ENCODE measurements at regions not wholly inside any gene's neighbourhood (a gene's known extent, or its start where the extent isn't known, plus 50 kb on each side); places are given as distances from the start of the nearest gene placed in this dataset.

DNA sequence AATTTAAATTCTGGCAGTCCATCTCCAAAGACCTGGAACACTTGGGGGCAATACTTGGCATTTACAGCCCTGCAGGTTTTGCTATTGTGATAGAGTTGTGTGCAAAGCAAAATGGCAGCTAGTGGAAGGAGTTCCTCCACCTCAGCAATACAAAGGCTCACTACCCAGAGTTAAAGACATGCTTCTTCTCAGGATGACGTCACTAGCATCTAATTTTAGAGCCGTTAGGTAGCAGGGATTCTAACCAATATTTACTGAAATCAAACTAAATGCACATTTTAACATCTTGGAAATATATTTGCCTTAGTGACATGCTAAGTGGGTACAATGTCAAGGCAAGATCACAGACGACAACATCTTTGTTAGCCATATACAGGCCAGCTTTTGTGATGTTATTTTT, 261.6 kb downstream of the MAN2A1 start:
- Mint-ChIP-seq H3K27ac (no peak overlapping the region), H3K27me3 (peaks cover 0 to 10% of the 10 kb centered on the region in 2 donors), H3K9me3 (no peaks in the 10 kb centered on the region), H3K4me1 (ENCODE audit: low read depth in 2 of 2) (no peaks in the 10 kb centered on the region), H3K4me3 (no peak overlapping the region), H3K36me3 (no peaks in the 10 kb centered on the region)
- DNase-seq (ENCODE audit: low spot score): no peak
- no peak for ATAC-seq

DNA sequence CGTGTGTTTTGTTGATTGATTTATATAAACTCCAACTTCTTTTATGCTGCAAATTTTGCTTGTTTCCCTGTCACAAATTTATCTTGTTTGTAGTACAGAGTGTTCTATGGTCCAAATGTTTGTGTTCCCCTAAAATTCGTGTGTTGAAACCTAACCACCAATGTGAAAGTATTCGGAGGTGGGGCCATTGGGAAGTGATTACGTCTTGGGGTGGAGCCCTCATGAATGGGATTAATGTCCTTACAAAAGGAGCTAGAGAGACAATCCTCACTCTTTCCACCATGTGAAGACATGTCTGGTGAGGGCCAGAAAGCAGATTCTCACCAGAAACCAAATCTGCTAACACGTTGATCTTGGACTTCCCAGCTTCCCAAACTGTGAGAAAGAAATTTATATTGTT, 262.0 kb downstream of the MAN2A1 start:
- Mint-ChIP-seq H3K27ac (no peak overlapping the region), H3K4me3 (no peak overlapping the region), H3K4me1 (ENCODE audit: low read depth in 2 of 2) (no peaks in the 10 kb centered on the region), H3K9me3 (no peaks in the 10 kb centered on the region), H3K27me3 (peaks cover 0 to 7% of the 10 kb centered on the region in 2 donors), H3K36me3 (no peaks in the 10 kb centered on the region)
- ATAC-seq (no peak), DNase-seq (ENCODE audit: low spot score) (no peak)

DNA sequence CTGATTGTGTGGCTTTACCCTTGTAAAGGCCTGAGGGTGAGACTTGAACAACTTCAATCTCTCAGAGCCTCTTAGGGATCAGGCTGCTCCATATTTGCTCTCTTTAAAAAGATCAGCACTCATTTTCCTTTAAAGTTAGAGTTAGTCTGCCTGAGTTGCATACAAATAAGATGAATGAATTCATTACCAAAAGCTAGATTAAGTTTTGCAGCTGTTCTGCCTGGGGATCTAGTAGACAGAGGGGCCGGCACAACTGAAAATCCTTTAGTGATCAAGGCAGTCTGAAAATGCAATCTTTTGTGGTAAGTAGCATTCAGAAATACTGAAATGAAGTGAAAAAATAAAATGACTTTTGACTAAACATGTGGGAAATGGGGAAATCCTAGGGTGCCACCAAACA, 264.0 kb downstream of the MAN2A1 start:
- H3K4me1 Mint-ChIP-seq (ENCODE audit: low read depth in 2 of 2): no peaks in the 10 kb centered on the region
- no peaks in the 10 kb centered on the region for H3K9me3 Mint-ChIP-seq
- H3K36me3 Mint-ChIP-seq: no peaks in the 10 kb centered on the region
- ATAC-seq (no peak), DNase-seq (ENCODE audit: low spot score) (no peak)
- peaks cover 6 to 9% of the 10 kb centered on the region in 2 donors for H3K27me3 Mint-ChIP-seq
- no peak overlapping the region for H3K4me3 Mint-ChIP-seq
- no peak overlapping the region for H3K27ac Mint-ChIP-seq

DNA sequence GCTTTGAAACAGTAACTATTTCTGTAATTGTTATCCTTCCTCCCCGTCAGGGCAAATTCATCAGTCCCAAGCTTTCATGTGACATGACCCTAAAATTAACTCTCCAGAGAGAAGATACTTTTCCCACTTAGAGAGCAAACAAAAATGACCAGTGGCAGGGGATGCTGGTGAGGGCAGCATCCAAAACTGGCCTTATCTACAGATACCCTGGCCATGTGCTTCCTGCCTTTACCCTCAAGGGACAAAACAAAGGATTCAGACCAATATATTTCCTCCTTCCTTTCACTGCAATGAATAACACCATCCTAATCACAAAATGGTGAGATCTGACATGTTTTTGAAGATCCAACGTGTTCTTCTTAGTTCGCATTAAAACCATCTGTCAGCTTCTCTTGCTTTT, 267.2 kb downstream of the MAN2A1 start:
- Mint-ChIP-seq H3K27me3 (peaks cover 8 to 9% of the 10 kb centered on the region in 2 donors), H3K4me3 (no peak overlapping the region), H3K4me1 (ENCODE audit: low read depth in 2 of 2) (no peaks in the 10 kb centered on the region), H3K9me3 (no peaks in the 10 kb centered on the region), H3K27ac (no peak overlapping the region), H3K36me3 (no peaks in the 10 kb centered on the region)
- ATAC-seq: no peak
- no peak for DNase-seq (ENCODE audit: low spot score)

DNA sequence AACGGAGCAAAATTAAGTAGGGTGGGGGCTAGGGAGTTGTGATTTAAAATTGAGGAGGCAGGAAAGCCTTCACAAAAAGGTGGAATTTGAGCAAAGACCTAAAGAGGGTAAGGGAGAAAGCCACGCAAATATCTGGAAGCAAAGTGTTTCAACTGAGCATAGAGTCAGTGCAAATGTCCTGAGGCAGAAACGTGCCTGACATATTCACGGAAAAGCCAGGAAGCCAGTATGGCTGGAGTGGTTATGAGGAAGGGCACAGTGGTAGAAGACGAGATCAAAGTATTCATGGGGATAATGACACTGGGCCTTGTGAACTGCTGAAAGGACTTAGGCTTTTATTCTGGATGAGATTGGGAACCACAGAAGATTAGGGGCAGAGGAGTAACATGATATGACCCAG, 268.4 kb downstream of the MAN2A1 start:
- peaks cover 8 to 9% of the 10 kb centered on the region in 2 donors for H3K27me3 Mint-ChIP-seq
- H3K4me3 Mint-ChIP-seq: no peak overlapping the region
- no peak overlapping the region for H3K27ac Mint-ChIP-seq
- DNase-seq (ENCODE audit: low spot score) (no peak), ATAC-seq (no peak)
- H3K9me3 Mint-ChIP-seq: no peaks in the 10 kb centered on the region
- H3K4me1 Mint-ChIP-seq (ENCODE audit: low read depth in 2 of 2): peaks cover 0 to 5% of the 10 kb centered on the region in 2 donors
- no peaks in the 10 kb centered on the region for H3K36me3 Mint-ChIP-seq

DNA sequence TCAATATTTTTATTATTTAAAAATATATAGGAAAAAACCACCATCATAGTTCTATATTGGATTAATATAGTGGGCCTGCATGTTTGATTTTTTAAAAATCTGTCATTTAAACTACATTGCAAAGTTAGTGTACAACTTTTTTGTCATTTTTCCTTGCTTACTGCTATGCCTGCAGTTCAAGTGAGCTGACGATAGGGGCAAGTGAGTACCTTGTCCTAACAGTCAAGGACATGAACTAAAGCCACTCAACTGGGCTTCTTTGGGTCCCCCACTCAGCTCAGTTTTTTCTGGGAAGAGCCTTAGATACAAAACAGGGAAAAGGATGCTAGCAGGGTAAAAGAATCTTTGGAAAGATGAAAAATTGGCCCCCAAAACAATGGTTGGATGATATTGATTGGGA, 269.9 kb downstream of the MAN2A1 start:
- Mint-ChIP-seq H3K27me3 (peaks cover 9 to 10% of the 10 kb centered on the region in 2 donors), H3K27ac (no peak overlapping the region), H3K4me3 (no peak overlapping the region), H3K36me3 (no peaks in the 10 kb centered on the region), H3K9me3 (no peaks in the 10 kb centered on the region), H3K4me1 (ENCODE audit: low read depth in 2 of 2) (peaks cover 0 to 9% of the 10 kb centered on the region in 2 donors)
- no peak for ATAC-seq
- no peak for DNase-seq (ENCODE audit: low spot score)

DNA sequence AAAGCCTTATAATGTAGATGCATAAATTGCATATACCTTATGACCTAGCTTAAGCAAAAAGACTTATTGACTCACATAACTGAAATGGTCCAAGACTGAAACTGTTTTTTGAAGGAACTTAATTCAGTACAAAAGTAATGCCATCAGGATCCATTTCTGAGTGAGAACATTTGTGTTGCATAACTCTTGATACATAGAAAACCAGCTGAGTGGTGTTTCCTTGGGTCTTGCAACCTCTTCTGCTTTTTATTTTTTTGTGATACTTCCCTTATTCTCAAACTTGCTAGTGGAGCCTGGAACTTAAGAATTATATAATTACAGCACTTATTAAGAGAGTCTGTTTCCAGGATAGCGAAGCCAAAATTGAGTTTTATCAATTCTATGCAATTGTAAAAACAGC, 272.0 kb downstream of the MAN2A1 start:
- peaks cover 9 to 11% of the 10 kb centered on the region in 2 donors for H3K27me3 Mint-ChIP-seq
- no peak for ATAC-seq
- H3K27ac Mint-ChIP-seq: no peak overlapping the region
- peaks cover 0 to 9% of the 10 kb centered on the region in 2 donors for H3K4me1 Mint-ChIP-seq (ENCODE audit: low read depth in 2 of 2)
- DNase-seq (ENCODE audit: low spot score): no peak
- no peak overlapping the region for H3K4me3 Mint-ChIP-seq
- no peaks in the 10 kb centered on the region for H3K36me3 Mint-ChIP-seq
- H3K9me3 Mint-ChIP-seq: no peaks in the 10 kb centered on the region

DNA sequence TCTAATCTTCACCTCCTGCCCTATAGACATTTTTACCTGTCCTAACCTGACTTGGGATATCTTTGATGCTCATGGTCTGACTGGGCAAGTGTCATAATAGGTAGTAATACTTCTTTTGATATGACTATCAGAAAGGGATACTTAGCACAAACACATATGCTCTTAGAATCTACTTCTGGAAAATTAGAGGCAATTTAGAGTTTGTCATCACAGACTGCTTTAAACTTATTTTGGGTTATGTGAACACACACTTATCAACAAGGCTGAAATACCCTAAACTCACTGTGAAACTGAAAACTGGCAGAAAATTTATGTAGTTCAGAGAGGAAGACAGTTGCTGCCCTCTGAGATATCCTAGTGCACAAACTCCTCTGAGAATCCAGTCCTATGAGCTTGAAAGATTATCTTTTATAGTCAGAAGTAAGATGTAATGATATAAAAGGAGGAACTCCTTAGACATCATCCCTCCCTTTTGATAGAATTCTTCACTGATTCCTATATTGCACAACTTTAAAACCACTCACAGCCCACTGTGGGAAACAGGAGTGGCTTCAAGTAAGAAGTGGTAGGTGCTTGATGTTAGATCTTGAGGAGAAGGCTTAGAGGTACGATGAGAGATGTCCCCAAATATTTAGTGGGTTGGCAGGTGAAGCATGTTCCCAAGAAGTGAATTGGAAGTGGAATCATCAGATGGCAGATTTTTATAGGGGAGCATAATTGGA, 273.3 kb downstream of the MAN2A1 start:
- Mint-ChIP-seq H3K4me3 (no peak overlapping the region), H3K9me3 (no peaks in the 10 kb centered on the region), H3K36me3 (no peaks in the 10 kb centered on the region), H3K27ac (peak overlapping the region in 1 of 2 donors; percentile 46), H3K27me3 (peaks cover 13 to 14% of the 10 kb centered on the region in 2 donors), H3K4me1 (ENCODE audit: low read depth in 2 of 2) (peaks cover 0 to 9% of the 10 kb centered on the region in 2 donors)
- ATAC-seq (peak in 1 of 2 donors; percentile 74), DNase-seq (ENCODE audit: low spot score) (no peak)

DNA sequence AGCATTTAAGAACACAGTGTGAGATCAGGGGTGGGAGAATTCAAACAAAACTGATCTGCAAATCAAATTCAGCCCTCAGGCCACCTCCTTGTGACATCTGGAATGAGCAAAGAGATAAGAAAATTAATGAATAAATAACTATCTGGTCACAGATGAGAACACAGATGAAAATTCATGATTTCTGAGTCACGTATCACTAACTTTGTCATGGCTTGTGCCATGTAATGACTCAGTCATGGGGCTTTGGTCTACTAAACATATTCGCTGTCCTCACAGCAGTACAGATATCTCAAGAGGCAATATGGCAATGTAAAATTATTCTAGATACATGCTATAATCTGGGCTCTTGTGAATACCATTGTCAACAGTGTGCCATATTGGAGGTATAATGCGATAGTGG, 274.4 kb downstream of the MAN2A1 start:
- no peak for ATAC-seq
- H3K4me1 Mint-ChIP-seq (ENCODE audit: low read depth in 2 of 2): peaks cover 0 to 9% of the 10 kb centered on the region in 2 donors
- no peak overlapping the region for H3K4me3 Mint-ChIP-seq
- H3K27ac Mint-ChIP-seq: no peak overlapping the region
- no peaks in the 10 kb centered on the region for H3K9me3 Mint-ChIP-seq
- DNase-seq (ENCODE audit: low spot score): no peak
- H3K27me3 Mint-ChIP-seq: peaks cover 9 to 11% of the 10 kb centered on the region in 2 donors
- H3K36me3 Mint-ChIP-seq: no peaks in the 10 kb centered on the region

DNA sequence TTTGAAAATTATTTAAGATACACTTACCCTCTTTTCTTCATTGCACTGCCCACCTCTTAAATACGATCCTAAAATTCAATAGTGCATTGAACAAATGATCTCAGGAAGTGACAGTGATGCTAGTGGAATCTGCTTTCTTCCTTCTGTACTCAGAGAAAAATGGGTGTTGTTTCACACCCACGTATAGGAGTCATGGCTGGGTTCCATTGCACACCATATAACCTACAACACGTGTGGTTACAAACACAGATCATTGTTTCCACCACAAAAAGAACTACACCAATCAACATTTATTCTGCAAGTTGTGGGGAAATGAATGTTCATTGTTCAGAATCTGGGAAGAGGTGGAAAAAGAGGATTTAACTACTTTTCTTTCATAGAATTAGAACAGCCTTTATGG, 275.9 kb downstream of the MAN2A1 start:
- H3K27me3 Mint-ChIP-seq: peaks cover 9 to 15% of the 10 kb centered on the region in 2 donors
- no peak overlapping the region for H3K4me3 Mint-ChIP-seq
- ATAC-seq (no peak), DNase-seq (ENCODE audit: low spot score) (no peak)
- H3K4me1 Mint-ChIP-seq (ENCODE audit: low read depth in 2 of 2): peaks cover 0 to 9% of the 10 kb centered on the region in 2 donors
- no peaks in the 10 kb centered on the region for H3K36me3 Mint-ChIP-seq
- no peaks in the 10 kb centered on the region for H3K9me3 Mint-ChIP-seq
- no peak overlapping the region for H3K27ac Mint-ChIP-seq

DNA sequence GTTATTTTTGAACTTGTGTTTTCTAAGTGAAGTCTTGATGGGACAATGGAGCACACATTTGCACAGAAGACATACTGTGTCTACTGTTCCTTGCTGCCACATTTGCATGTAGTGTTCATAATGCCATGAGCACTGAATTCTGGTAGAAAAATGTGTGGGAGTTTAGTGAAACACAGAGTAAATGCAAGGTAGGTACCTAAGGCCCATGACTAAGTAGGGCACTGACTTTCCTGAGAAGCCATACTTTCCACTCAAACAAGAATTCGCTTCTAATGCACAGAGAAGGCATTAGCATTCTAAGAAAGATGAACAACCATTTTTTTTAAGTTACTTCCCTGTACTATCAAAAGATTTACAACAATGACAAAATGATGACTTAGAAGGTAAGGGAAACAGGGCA, 282.2 kb downstream of the MAN2A1 start:
- Mint-ChIP-seq H3K4me1 (ENCODE audit: low read depth in 2 of 2) (no peaks in the 10 kb centered on the region), H3K36me3 (no peaks in the 10 kb centered on the region), H3K27ac (no peak overlapping the region), H3K4me3 (no peak overlapping the region), H3K27me3 (peaks cover 7 to 30% of the 10 kb centered on the region in 2 donors), H3K9me3 (no peaks in the 10 kb centered on the region)
- DNase-seq (ENCODE audit: low spot score) (no peak), ATAC-seq (no peak)

DNA sequence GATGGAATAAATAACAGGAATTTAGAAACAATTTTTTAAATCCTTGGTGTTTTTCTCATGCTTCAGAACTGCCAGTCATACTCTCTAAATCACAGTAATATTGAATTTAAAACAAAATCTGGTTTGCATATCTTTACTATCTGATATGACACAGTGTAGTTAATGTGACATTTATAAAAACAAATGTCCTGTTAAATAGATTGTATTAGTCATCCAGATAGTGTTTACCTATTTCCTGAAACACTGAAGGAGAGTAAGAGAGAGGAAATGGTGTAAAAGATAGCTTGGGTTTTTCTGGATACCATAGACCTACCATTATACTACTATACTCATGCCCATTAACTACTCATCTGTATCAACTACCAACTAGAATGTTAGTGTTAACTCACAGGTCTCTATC, 292.3 kb downstream of the MAN2A1 start:
- ATAC-seq: no peak
- H3K4me1 Mint-ChIP-seq (ENCODE audit: low read depth in 2 of 2): no peaks in the 10 kb centered on the region
- H3K27ac Mint-ChIP-seq: no peak overlapping the region
- H3K9me3 Mint-ChIP-seq: no peaks in the 10 kb centered on the region
- DNase-seq (ENCODE audit: low spot score): no peak
- no peak overlapping the region for H3K4me3 Mint-ChIP-seq
- no peaks in the 10 kb centered on the region for H3K36me3 Mint-ChIP-seq
- peaks cover 0 to 12% of the 10 kb centered on the region in 2 donors for H3K27me3 Mint-ChIP-seq

DNA sequence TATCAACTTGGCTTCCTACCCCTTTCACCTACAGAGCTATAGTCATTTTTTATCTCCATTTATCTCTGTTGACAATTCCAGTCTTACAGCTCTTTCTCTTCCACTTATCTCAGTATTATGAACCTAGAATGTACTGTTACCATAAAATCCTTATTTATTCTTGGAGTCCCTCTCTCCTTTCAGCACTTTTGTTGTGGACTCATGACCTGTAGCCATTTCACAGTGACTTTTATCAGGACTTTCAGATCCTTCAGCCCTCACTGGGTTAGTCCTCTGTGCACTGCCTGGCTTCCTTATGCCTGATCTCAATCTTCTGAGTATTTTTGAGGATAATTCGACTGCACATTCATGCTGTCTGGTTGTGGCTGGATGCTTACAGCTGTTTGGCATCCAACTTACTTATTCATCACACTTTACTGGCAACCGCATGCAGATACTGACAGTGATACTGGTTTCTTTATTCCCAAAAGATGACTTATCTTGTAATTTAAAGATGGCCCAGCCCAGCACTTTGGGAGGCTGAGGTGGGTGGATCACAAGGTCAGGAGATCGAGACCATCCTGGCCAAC, 293.3 kb downstream of the MAN2A1 start:
- no peaks in the 10 kb centered on the region for H3K36me3 Mint-ChIP-seq
- DNase-seq (ENCODE audit: low spot score) (no peak), ATAC-seq (no peak)
- peaks cover 3 to 12% of the 10 kb centered on the region in 2 donors for H3K27me3 Mint-ChIP-seq
- no peaks in the 10 kb centered on the region for H3K4me1 Mint-ChIP-seq (ENCODE audit: low read depth in 2 of 2)
- no peak overlapping the region for H3K4me3 Mint-ChIP-seq
- H3K9me3 Mint-ChIP-seq: no peaks in the 10 kb centered on the region
- no peak overlapping the region for H3K27ac Mint-ChIP-seq

DNA sequence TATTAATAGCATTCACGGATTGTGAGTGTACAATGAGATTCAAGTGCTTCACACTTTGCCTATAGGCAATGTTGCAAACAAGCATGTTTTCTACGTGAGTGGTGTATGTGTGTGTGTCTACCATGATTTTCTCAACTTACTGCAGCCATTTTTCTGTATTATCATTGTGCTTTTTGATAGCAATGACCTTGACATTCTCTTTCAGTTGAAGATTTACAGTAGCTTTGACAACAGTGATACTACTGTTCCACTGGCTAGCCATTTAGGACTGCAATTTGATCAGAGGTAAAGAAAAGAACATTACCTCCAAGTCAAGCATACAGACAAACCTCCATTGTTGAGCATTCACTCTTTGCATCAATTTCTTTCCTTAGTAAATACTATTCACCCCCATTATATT, 297.0 kb downstream of the MAN2A1 start:
- H3K27ac Mint-ChIP-seq: no peak overlapping the region
- no peak overlapping the region for H3K4me3 Mint-ChIP-seq
- H3K4me1 Mint-ChIP-seq (ENCODE audit: low read depth in 2 of 2): no peaks in the 10 kb centered on the region
- no peaks in the 10 kb centered on the region for H3K36me3 Mint-ChIP-seq
- H3K27me3 Mint-ChIP-seq: peaks cover 5 to 10% of the 10 kb centered on the region in 2 donors
- DNase-seq (ENCODE audit: low spot score) (no peak), ATAC-seq (no peak)
- H3K9me3 Mint-ChIP-seq: no peaks in the 10 kb centered on the region

DNA sequence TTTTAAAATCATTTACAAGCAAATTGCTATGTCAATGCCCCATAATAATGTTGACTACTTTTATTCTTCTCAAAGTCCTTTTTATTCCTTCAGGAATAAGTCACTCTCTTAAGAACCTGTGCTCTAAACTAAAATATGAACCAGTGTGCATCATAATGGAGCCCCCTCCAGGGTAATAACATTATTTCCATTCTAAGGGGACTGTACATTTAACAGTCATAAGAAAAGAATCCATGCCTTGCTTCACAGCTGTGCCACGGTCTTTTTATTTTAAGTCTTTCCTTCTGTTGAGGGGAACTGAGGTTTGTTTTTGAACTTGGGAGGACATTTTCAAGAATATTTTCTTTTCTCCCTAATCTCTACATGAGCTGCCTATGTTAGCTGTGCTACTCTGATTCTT, 297.6 kb downstream of the MAN2A1 start:
- no peak for DNase-seq (ENCODE audit: low spot score)
- no peak for ATAC-seq
- Mint-ChIP-seq H3K36me3 (no peaks in the 10 kb centered on the region), H3K27ac (no peak overlapping the region), H3K27me3 (peaks cover 5 to 12% of the 10 kb centered on the region in 2 donors), H3K9me3 (no peaks in the 10 kb centered on the region), H3K4me3 (no peak overlapping the region), H3K4me1 (ENCODE audit: low read depth in 2 of 2) (no peaks in the 10 kb centered on the region)

Data from natural killer cell treated with Interleukin-12 subunit alpha and Interleukin-12 subunit beta and Interleukin-15 and Interleukin-18, amount 100 ng/mL, for 72 hours (primary cell).